Activated CD8-positive, alpha-beta memory T cell treated with anti-CD3 and anti-CD28 coated beads, Interleukin-2, amount 10 ng/mL, durations not matched to agents 7 days and 5 days (primary cell): ENCODE measurements at regions not wholly inside any gene's neighbourhood (a gene's known extent, or its start where the extent isn't known, plus 50 kb on each side); places are given as distances from the start of the nearest gene placed in this dataset.

Experiments used
- ATAC-seq: fragments of 150-1000 bp; cut with Tn5 transposase; one replicate; pipeline ENCODE4 v1.10.0; 2021; ENCODE audit warnings: moderate library complexity
- CTCF ChIA-PET: fragments of 350-600 bp; sonication (Branson Sonifier 250); formaldehyde crosslinking; loops from one replicate; lab custom pipeline; 2021; ENCODE audit warnings: antibody characterized with exemption; lab: Charles Lee
- DNase-seq: peaks from one replicate; pipeline ENCODE4 v3.0.0-alpha.2; 2020
- H3K27ac Mint-ChIP-seq: one replicate; pipeline ENCODE4 v1.8.0; 2021; ENCODE audit warnings: mild to moderate bottlenecking, mixed read lengths
- H3K27me3 Mint-ChIP-seq: one replicate; pipeline ENCODE4 v1.8.0; 2021; ENCODE audit warnings: mixed read lengths
- H3K36me3 Mint-ChIP-seq: one replicate; pipeline ENCODE4 v1.8.0; 2021; ENCODE audit warnings: mild to moderate bottlenecking, mixed read lengths
- H3K4me1 Mint-ChIP-seq: one replicate; pipeline ENCODE4 v1.8.0; 2021; ENCODE audit warnings: mixed read lengths
- H3K4me3 Mint-ChIP-seq: one replicate; pipeline ENCODE4 v1.8.0; 2021; ENCODE audit warnings: mild to moderate bottlenecking, moderate library complexity, mixed read lengths
- H3K9me3 Mint-ChIP-seq: one replicate; pipeline ENCODE4 v1.8.0; 2022; ENCODE audit warnings: low read depth, mixed read lengths

GRCh38 chr7:79563821-79564522 lies 110.5 kb upstream of the MAGI2 start:
- CTCF ChIA-PET, result no interaction called here
- H3K4me1 Mint-ChIP-seq, result no peaks in the 10 kb centered on the region
- ATAC-seq (no peak), DNase-seq (no peak)
- no peaks in the 10 kb centered on the region for H3K36me3 Mint-ChIP-seq
- no peaks in the 10 kb centered on the region for H3K27me3 Mint-ChIP-seq
- H3K4me3 Mint-ChIP-seq, result no peak overlapping the region
- no peak overlapping the region for H3K27ac Mint-ChIP-seq
- H3K9me3 Mint-ChIP-seq, result peaks cover 7% of the 10 kb centered on the region

- H3K27ac Mint-ChIP-seq, result no peak overlapping the region
- no peaks in the 10 kb centered on the region for H3K27me3 Mint-ChIP-seq
- ATAC-seq, result no peak
- CTCF ChIA-PET, result no interaction called here
- DNase-seq, result no peak
- no peak overlapping the region for H3K4me3 Mint-ChIP-seq
- H3K36me3 Mint-ChIP-seq, result no peaks in the 10 kb centered on the region
- H3K9me3 Mint-ChIP-seq, result peaks cover 8% of the 10 kb centered on the region
- no peaks in the 10 kb centered on the region for H3K4me1 Mint-ChIP-seq
These were observed 102.1 kb upstream of the MAGI2 start for GRCh38 chr7:79555571-79555970.

GRCh38 chr7:79553811-79554555 lies 100.5 kb upstream of the MAGI2 start:
- DNase-seq (no peak), ATAC-seq (no peak)
- no peaks in the 10 kb centered on the region for H3K36me3 Mint-ChIP-seq
- no peaks in the 10 kb centered on the region for H3K4me1 Mint-ChIP-seq
- H3K4me3 Mint-ChIP-seq, result no peak overlapping the region
- no peak overlapping the region for H3K27ac Mint-ChIP-seq
- H3K9me3 Mint-ChIP-seq, result peaks cover 8% of the 10 kb centered on the region
- CTCF ChIA-PET, result no interaction called here
- H3K27me3 Mint-ChIP-seq, result no peaks in the 10 kb centered on the region

GRCh38 chr7:79552463-79552862 lies 99.0 kb upstream of the MAGI2 start:
- no peaks in the 10 kb centered on the region for H3K4me1 Mint-ChIP-seq
- DNase-seq (no peak), ATAC-seq (no peak)
- no peak overlapping the region for H3K4me3 Mint-ChIP-seq
- CTCF ChIA-PET, result no interaction called here
- peaks cover 3% of the 10 kb centered on the region for H3K9me3 Mint-ChIP-seq
- H3K27ac Mint-ChIP-seq, result no peak overlapping the region
- no peaks in the 10 kb centered on the region for H3K36me3 Mint-ChIP-seq
- no peaks in the 10 kb centered on the region for H3K27me3 Mint-ChIP-seq

GRCh38 chr7:79548727-79549126 lies 95.3 kb upstream of the MAGI2 start:
- DNase-seq (no peak), ATAC-seq (no peak)
- Mint-ChIP-seq H3K9me3 (no peaks in the 10 kb centered on the region), H3K27ac (no peak overlapping the region), H3K27me3 (no peaks in the 10 kb centered on the region), H3K4me3 (no peak overlapping the region), H3K36me3 (no peaks in the 10 kb centered on the region), H3K4me1 (no peaks in the 10 kb centered on the region)
- CTCF ChIA-PET, result no interaction called here

GRCh38 chr7:79547132-79547531 lies 93.7 kb upstream of the MAGI2 start:
- DNase-seq (no peak), ATAC-seq (no peak)
- Mint-ChIP-seq H3K4me1 (no peaks in the 10 kb centered on the region), H3K4me3 (no peak overlapping the region), H3K27me3 (no peaks in the 10 kb centered on the region), H3K27ac (no peak overlapping the region), H3K9me3 (no peaks in the 10 kb centered on the region), H3K36me3 (no peaks in the 10 kb centered on the region)
- CTCF ChIA-PET, result no interaction called here

GRCh38 chr7:79540592-79540991 lies 87.1 kb upstream of the MAGI2 start:
- Mint-ChIP-seq H3K36me3 (no peaks in the 10 kb centered on the region), H3K27me3 (no peaks in the 10 kb centered on the region), H3K4me1 (no peaks in the 10 kb centered on the region), H3K27ac (no peak overlapping the region), H3K9me3 (no peaks in the 10 kb centered on the region), H3K4me3 (no peak overlapping the region)
- no peak for ATAC-seq
- no peak for DNase-seq
- CTCF ChIA-PET, result no interaction called here

GRCh38 chr7:79534128-79534527 lies 80.7 kb upstream of the MAGI2 start:
- Mint-ChIP-seq H3K27ac (no peak overlapping the region), H3K36me3 (no peaks in the 10 kb centered on the region), H3K4me1 (no peaks in the 10 kb centered on the region), H3K27me3 (no peaks in the 10 kb centered on the region), H3K4me3 (no peak overlapping the region), H3K9me3 (no peaks in the 10 kb centered on the region)
- DNase-seq (no peak), ATAC-seq (no peak)
- CTCF ChIA-PET, result no interaction called here

GRCh38 chr7:79531905-79532664 lies 78.6 kb upstream of the MAGI2 start:
- H3K27me3 Mint-ChIP-seq, result no peaks in the 10 kb centered on the region
- DNase-seq (no peak), ATAC-seq (no peak)
- CTCF ChIA-PET, result no interaction called here
- peaks cover 4% of the 10 kb centered on the region for H3K9me3 Mint-ChIP-seq
- H3K4me1 Mint-ChIP-seq, result no peaks in the 10 kb centered on the region
- H3K36me3 Mint-ChIP-seq, result no peaks in the 10 kb centered on the region
- no peak overlapping the region for H3K27ac Mint-ChIP-seq
- H3K4me3 Mint-ChIP-seq, result no peak overlapping the region

- DNase-seq, result no peak
- CTCF ChIA-PET, result no interaction called here
- Mint-ChIP-seq H3K27ac (no peak overlapping the region), H3K9me3 (peaks cover 4% of the 10 kb centered on the region), H3K4me3 (no peak overlapping the region), H3K36me3 (no peaks in the 10 kb centered on the region), H3K4me1 (no peaks in the 10 kb centered on the region), H3K27me3 (no peaks in the 10 kb centered on the region)
- no peak for ATAC-seq
These were observed 77.6 kb upstream of the MAGI2 start for GRCh38 chr7:79531116-79531515.

GRCh38 chr7:79529881-79530235 lies 76.4 kb upstream of the MAGI2 start:
- CTCF ChIA-PET, result no interaction called here
- no peak overlapping the region for H3K4me3 Mint-ChIP-seq

GRCh38 chr7:79529214-79529880 lies 75.9 kb upstream of the MAGI2 start:
- CTCF ChIA-PET, result no interaction called here
- H3K27me3 Mint-ChIP-seq, result no peaks in the 10 kb centered on the region
- H3K4me3 Mint-ChIP-seq, result no peak overlapping the region
- peaks cover 4% of the 10 kb centered on the region for H3K9me3 Mint-ChIP-seq
- no peak for ATAC-seq
- no peak overlapping the region for H3K27ac Mint-ChIP-seq
- no peaks in the 10 kb centered on the region for H3K4me1 Mint-ChIP-seq
- no peak for DNase-seq
- H3K36me3 Mint-ChIP-seq, result no peaks in the 10 kb centered on the region

More at GRCh38 chr7:79529881-79530235, 76.4 kb upstream of the MAGI2 start:
- H3K27ac Mint-ChIP-seq, result no peak overlapping the region
- no peaks in the 10 kb centered on the region for H3K36me3 Mint-ChIP-seq
- no peaks in the 10 kb centered on the region for H3K4me1 Mint-ChIP-seq
- DNase-seq (no peak), ATAC-seq (no peak)
- H3K27me3 Mint-ChIP-seq, result no peaks in the 10 kb centered on the region
- H3K9me3 Mint-ChIP-seq, result peaks cover 4% of the 10 kb centered on the region

GRCh38 chr7:79528421-79528820 lies 75.0 kb upstream of the MAGI2 start:
- no peaks in the 10 kb centered on the region for H3K4me1 Mint-ChIP-seq
- H3K27me3 Mint-ChIP-seq, result no peaks in the 10 kb centered on the region
- peaks cover 5% of the 10 kb centered on the region for H3K9me3 Mint-ChIP-seq
- H3K27ac Mint-ChIP-seq, result no peak overlapping the region
- ATAC-seq (no peak), DNase-seq (no peak)
- H3K36me3 Mint-ChIP-seq, result no peaks in the 10 kb centered on the region
- CTCF ChIA-PET, result no interaction called here
- no peak overlapping the region for H3K4me3 Mint-ChIP-seq
